Kidney epithelial cell (primary cell): ENCODE measurements at regions not wholly inside any gene's neighbourhood (a gene's known extent, or its start where the extent isn't known, plus 50 kb on each side); places are given as distances from the start of the nearest gene placed in this dataset.

Experiments
- DNase-seq: peaks from one replicate; pipeline ENCODE4 v3.0.0-alpha.2; 2010; ENCODE audit warnings: low read depth
- H3K27me3 ChIP-seq: 2 replicates; pipeline ENCODE4 v1.6.0; 2011; ENCODE audit warnings: low read length; ENCODE audit not compliant: control insufficient read depth, insufficient read depth
- H3K36me3 ChIP-seq: 2 replicates; pipeline ENCODE4 v1.5.1; 2011; ENCODE audit warnings: low read length; ENCODE audit not compliant: control insufficient read depth, insufficient read depth
- H3K4me3 ChIP-seq: 2 replicates; pipeline ENCODE4 v1.5.1; 2011; ENCODE audit warnings: low read depth, mild to moderate bottlenecking, control low read depth, low read length
- CTCF ChIP-seq: IDR thresholded peaks from 2 replicates; pipeline ENCODE4 v1.5.1; 2011; ENCODE audit warnings: mild to moderate bottlenecking, moderate library complexity, low read length, control low read depth, inconsistent platforms; ENCODE audit not compliant: insufficient read depth, poor library complexity, severe bottlenecking

DNA sequence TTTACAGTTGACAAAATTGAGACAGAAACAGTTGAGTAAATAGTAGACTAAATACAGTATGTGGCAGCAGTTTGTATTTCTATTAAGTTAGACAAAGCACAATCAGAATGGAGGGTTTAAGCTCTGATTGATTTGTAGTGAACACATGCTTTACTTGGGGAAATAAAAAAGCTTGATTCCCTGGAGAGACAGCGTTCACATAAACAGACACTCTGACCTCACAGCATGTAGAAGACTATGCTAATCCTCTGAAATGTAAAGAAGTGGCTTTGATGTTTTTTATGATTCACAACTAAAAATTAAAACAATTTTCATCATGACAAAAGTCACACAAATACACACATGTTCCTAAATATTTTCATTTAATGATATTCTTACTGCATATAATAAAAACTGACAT is 126.9 kb upstream of the FAM83B start:
- no peaks in the 10 kb centered on the region for H3K27me3 ChIP-seq
- TF ChIP-seq CTCF = no peak
- no peaks in the 10 kb centered on the region for H3K36me3 ChIP-seq
- no peak for DNase-seq
- no peak overlapping the region for H3K4me3 ChIP-seq

GRCh38 chr6:54722328-54722727 is 124.2 kb upstream of the FAM83B start:
- Histone ChIP-seq H3K36me3 (no peaks in the 10 kb centered on the region), H3K4me3 (no peak overlapping the region), H3K27me3 (no peaks in the 10 kb centered on the region)
- TF ChIP-seq CTCF = no peak
- DNase-seq = no peak

DNA sequence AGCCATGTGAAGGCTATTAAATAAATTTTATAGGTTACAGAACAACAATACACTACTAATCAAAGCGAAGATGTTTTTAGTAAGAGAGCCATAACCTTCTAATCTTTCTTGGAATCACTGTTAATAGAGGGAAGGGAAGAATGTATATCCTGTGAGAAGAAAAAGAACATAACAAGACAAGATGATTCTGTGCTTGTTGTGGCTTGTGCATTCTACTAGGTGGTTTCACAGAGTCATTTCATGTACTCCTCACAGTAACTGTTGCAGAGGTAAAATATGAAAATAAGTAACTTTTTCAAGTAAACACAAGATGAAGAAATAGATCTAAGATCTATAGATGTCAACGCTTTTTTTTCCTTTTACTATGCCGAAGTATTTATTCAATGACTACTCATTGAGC is 116.9 kb upstream of the FAM83B start:
- H3K36me3 ChIP-seq = no peaks in the 10 kb centered on the region
- TF ChIP-seq CTCF = no peak
- no peak overlapping the region for H3K4me3 ChIP-seq
- no peaks in the 10 kb centered on the region for H3K27me3 ChIP-seq
- no peak for DNase-seq

DNA sequence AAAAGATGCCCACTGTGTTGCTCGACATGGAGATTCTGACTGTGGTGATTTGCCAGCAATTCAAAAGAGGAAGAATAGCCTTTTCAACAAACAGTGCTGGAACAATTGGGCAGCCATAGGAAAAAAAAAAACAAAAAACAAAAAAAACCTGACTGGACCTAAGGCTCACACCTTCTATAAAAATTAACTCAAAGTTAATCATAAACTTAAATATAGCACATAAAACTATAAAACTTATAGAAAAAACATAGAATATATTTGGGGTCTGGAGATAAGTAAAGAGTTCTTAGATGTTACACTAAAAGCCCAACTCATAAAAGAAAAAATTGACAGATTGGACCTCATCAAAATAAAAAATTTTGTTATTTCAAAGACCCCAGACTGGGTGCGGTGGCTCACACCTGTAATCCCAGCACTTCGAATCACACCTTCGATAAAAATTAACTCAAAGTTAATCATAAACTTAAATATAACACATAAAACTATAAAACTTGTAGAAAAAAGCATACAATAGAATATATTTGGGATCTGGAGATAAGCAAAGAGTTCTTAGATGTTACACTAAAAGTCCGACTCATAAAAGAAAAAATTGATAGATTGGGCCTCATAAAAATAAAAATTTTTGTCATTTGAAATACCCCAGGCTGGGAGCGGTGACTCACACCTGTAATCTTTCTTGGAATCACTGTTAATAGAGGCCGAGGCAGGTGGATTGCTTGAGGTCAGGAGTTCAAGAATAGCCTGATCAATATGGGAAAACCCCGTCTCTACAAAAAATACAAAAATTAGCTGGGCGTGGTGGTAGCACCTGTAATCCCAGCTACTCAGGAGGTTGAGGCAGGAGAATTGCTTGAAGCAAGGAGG is 115.6 kb upstream of the FAM83B start:
- Histone ChIP-seq H3K27me3 (no peaks in the 10 kb centered on the region), H3K4me3 (no peak overlapping the region), H3K36me3 (no peaks in the 10 kb centered on the region)
- no peak for DNase-seq
- no peak for TF ChIP-seq CTCF

DNA sequence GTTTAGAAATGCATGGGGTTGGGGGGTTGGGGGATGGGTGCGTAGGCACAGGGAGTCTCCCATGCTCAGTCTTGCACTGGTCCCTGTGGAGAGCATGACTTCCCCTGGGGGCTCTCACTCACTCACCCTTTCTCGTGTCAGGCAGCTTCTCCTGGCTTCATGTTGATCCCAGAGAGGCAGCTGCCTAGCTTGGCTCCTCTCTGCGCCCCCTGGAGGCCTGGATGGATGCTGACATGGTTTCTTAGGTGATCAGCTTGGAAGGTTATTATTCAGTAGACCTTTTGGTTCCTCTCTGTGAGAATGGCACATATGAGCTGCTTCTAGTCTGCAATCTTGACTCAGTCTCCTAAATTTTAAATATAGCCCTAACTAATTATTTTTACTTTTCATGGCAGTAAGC is 109.3 kb upstream of the FAM83B start:
- TF ChIP-seq CTCF = peak; percentile 23
- no peaks in the 10 kb centered on the region for H3K36me3 ChIP-seq
- H3K27me3 ChIP-seq = no peaks in the 10 kb centered on the region
- DNase-seq = no peak
- H3K4me3 ChIP-seq = no peak overlapping the region

DNA sequence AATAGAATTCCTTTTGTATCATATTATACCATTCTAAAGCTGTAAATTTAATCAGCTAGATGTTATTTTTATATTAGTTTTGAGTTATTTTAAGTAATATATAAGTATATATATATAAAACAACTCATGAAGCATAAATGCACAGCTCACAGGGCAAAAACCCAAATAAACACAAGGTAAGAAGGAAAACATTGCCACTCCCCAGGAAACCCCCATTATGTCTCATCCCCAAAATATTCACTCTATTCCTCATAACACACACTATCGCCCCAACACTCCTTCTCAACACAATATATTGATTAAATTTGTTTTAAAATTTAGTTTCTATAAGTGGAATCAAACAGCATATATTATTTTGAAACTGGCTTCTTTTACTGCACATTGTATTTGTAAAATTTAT is 98.6 kb upstream of the FAM83B start:
- TF ChIP-seq CTCF = no peak
- Histone ChIP-seq H3K4me3 (no peak overlapping the region), H3K36me3 (no peaks in the 10 kb centered on the region), H3K27me3 (no peaks in the 10 kb centered on the region)
- DNase-seq = no peak
